ENCODE measurements at regions not wholly inside any gene's neighbourhood (a gene's known extent, or its start where the extent isn't known, plus 50 kb on each side); places are given as distances from the start of the nearest gene placed in this dataset.

DNA sequence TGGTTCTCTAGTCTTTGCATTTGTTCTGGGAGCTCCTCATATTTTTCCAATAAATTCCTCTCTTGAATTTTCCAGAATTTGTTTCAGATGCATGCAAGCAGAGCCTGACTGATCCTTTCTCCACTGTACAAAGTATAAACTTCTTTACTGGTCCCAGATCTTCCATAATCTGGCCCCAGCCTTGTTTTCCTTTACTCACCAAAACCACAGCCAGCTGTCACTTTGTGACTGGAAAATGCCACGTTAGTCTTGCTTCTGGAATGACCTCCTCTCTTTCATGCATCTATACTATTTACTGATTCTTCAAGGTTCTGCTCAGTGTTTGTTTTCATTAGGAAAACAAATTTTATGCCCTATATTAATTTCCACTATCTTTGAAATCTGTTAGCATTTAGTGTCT, 60.4 kb upstream of the SPPL2A start:
- TF ChIP-seq, protein P1, sequence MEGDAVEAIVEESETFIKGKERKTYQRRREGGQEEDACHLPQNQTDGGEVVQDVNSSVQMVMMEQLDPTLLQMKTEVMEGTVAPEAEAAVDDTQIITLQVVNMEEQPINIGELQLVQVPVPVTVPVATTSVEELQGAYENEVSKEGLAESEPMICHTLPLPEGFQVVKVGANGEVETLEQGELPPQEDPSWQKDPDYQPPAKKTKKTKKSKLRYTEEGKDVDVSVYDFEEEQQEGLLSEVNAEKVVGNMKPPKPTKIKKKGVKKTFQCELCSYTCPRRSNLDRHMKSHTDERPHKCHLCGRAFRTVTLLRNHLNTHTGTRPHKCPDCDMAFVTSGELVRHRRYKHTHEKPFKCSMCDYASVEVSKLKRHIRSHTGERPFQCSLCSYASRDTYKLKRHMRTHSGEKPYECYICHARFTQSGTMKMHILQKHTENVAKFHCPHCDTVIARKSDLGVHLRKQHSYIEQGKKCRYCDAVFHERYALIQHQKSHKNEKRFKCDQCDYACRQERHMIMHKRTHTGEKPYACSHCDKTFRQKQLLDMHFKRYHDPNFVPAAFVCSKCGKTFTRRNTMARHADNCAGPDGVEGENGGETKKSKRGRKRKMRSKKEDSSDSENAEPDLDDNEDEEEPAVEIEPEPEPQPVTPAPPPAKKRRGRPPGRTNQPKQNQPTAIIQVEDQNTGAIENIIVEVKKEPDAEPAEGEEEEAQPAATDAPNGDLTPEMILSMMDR (conservative IDR thresholded peaks at IDR 0.05; ENCODE audit: low read depth, low read length) = no peak
- TF ChIP-seq EZH2 (IDR thresholded peaks at IDR 0.05; ENCODE audit: low read length, unreplicated experiment) = no peak
